Right atrium auricular region (tissue), 2 donors: ENCODE measurements at regions not wholly inside any gene's neighbourhood (a gene's known extent, or its start where the extent isn't known, plus 50 kb on each side); places are given as distances from the start of the nearest gene placed in this dataset.

Source experiments
- DNase-seq: peaks from one replicate; pipeline ENCODE4 v3.0.0-alpha.2; 2019; ENCODE audit warnings: low spot score
- H3K27ac ChIP-seq, 2 donors: fragments of 200-600 bp; sonication (generic); 1 replicate in 1 of 2; 2 replicates in 1 of 2; pipeline ENCODE4 v1.5.1; 2016 to 2019
- H3K27me3 ChIP-seq, 2 donors: fragments of 200-600 bp; sonication (generic); one replicate each; pipeline versions ENCODE4 v1.5.1 to v1.6.0; 2017 to 2019
- H3K36me3 ChIP-seq: fragments of 200-600 bp; sonication (generic); one replicate; pipeline ENCODE4 v1.5.1; 2016
- H3K4me1 ChIP-seq, 2 donors: fragments of 200-600 bp; sonication (generic); one replicate each; pipeline versions ENCODE4 v1.5.1 to v1.6.0; 2017 to 2019
- H3K4me3 ChIP-seq, 2 donors: fragments of 200-600 bp; sonication (generic); 1 replicate in 1 of 2; 2 replicates in 1 of 2; pipeline ENCODE4 v1.5.1; 2017 to 2019; ENCODE audit warnings: mild to moderate bottlenecking in 1 of 2, moderate library complexity in 1 of 2
- H3K9me3 ChIP-seq, 2 donors: fragments of 200-600 bp; sonication (generic); one replicate each; pipeline ENCODE4 v1.5.1; 2019
- TF ChIP-seq, protein P1 (sequence below), 2 donors: fragments of 200-600 bp; sonication (generic); IDR thresholded peaks; one replicate each; pipeline ENCODE4 v1.5.1; 2019; ENCODE audit warnings: antibody characterized with exemption in 2 of 2

DNA sequence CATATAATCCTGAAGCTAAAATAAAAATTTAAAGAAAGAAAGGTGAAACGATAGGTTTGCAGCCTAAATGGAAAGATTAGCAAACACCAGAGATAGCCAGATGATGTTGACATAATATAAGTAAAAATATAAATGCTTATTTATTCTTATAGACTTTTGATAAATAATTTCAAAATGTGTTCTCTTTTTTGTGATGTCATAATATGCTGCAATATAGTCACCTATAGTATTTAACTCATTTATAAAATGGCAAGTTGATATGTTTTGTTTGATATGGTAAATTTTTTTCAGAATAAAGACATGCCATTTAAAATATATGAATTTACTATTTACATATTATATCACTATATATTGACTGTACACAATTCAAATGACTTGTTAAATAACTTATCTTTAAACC lies 813.4 kb downstream of the LRFN5 start:
- TF ChIP-seq, protein P1, sequence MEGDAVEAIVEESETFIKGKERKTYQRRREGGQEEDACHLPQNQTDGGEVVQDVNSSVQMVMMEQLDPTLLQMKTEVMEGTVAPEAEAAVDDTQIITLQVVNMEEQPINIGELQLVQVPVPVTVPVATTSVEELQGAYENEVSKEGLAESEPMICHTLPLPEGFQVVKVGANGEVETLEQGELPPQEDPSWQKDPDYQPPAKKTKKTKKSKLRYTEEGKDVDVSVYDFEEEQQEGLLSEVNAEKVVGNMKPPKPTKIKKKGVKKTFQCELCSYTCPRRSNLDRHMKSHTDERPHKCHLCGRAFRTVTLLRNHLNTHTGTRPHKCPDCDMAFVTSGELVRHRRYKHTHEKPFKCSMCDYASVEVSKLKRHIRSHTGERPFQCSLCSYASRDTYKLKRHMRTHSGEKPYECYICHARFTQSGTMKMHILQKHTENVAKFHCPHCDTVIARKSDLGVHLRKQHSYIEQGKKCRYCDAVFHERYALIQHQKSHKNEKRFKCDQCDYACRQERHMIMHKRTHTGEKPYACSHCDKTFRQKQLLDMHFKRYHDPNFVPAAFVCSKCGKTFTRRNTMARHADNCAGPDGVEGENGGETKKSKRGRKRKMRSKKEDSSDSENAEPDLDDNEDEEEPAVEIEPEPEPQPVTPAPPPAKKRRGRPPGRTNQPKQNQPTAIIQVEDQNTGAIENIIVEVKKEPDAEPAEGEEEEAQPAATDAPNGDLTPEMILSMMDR (IDR thresholded peaks at IDR 0.05): no peak
- H3K9me3 ChIP-seq: no peaks in the 10 kb centered on the region
- no peak for DNase-seq
- H3K36me3 ChIP-seq: no peaks in the 10 kb centered on the region
- H3K4me1 ChIP-seq: no peaks in the 10 kb centered on the region
- no peaks in the 10 kb centered on the region for H3K27me3 ChIP-seq
- H3K4me3 ChIP-seq: no peak overlapping the region
- H3K27ac ChIP-seq: no peak overlapping the region

DNA sequence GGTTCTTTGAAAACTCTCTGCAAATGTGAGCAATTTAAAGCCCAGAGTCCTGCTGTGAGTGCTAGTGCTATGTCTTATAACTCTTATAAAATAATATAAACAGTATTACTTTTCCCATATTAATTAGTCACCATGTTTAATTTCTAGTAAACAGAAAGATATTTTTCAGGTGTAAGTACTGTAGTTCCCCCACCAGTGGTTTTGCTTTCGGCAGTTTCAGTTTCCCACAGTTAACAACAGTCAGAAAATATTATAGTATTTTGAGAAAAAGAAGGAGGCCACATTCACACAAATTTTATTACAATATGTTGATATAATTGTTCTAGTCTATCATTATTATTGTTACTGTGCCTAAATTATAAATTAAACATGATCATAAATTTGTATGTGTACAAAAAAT lies 800.5 kb downstream of the LRFN5 start:
- H3K4me1 ChIP-seq: no peaks in the 10 kb centered on the region
- H3K4me3 ChIP-seq: no peak overlapping the region
- H3K9me3 ChIP-seq: no peaks in the 10 kb centered on the region
- no peaks in the 10 kb centered on the region for H3K36me3 ChIP-seq
- H3K27ac ChIP-seq: no peak overlapping the region
- TF ChIP-seq, protein P1 (IDR thresholded peaks at IDR 0.05): no peak
- H3K27me3 ChIP-seq: no peaks in the 10 kb centered on the region
- DNase-seq: no peak

DNA sequence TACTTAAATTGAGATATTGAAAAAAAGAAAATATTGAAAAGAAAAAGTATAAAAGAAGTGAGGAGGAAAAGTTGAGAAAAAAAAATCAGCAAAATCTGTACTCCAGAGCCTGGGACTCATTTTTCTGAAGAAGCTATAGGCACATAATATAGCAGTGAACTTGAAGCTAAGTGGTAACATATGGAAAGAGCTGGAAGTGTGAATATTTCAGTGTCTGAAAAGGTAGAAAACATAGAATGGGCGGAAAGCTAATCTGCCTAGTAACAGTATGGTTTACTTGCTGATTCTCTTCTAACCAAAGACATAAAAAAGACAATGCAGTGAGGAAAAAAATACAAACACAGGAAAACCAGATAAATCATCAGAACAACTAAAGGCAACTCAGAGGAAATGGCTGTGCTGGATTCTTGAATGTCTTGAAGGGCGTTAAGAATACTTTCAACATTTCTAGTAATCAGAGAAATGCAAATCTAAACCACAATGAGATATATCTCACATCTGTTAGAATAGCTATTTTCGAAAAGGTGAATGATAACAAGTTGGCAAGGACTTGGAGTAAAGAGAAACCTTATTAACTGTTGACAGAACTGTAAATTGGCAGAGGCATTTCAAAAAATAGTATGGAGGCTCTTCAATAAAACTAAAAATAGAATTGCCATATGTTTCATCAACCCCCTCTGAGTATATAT lies 784.6 kb downstream of the LRFN5 start:
- Histone ChIP-seq H3K9me3 (no peaks in the 10 kb centered on the region), H3K36me3 (no peaks in the 10 kb centered on the region), H3K4me1 (no peaks in the 10 kb centered on the region), H3K27me3 (no peaks in the 10 kb centered on the region), H3K27ac (no peak overlapping the region), H3K4me3 (no peak overlapping the region)
- TF ChIP-seq, protein P1 (IDR thresholded peaks at IDR 0.05): no peak
- no peak for DNase-seq

DNA sequence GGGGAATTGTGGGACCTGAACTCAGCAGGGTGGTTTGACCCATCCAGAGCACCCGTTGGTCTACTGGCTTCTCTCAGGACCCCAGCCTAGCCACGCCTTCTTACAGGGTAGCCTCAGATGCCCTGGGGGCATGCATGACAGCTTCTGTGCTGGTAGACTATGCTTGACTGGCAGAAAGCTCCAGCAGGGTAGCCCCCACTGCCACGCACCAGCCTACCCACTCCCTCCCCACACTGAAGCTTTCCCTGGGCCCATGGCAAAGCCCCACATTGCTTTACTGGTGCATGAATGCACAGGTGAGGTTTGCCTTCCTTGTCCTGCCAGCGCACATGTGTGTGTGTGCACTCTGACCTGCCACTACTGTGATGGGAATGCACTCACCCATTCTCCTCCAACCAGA lies 772.2 kb downstream of the LRFN5 start:
- no peaks in the 10 kb centered on the region for H3K27me3 ChIP-seq
- no peak overlapping the region for H3K4me3 ChIP-seq
- no peaks in the 10 kb centered on the region for H3K9me3 ChIP-seq
- H3K27ac ChIP-seq: no peak overlapping the region
- no peaks in the 10 kb centered on the region for H3K36me3 ChIP-seq
- TF ChIP-seq, protein P1 (IDR thresholded peaks at IDR 0.05): no peak
- no peak for DNase-seq
- no peaks in the 10 kb centered on the region for H3K4me1 ChIP-seq

DNA sequence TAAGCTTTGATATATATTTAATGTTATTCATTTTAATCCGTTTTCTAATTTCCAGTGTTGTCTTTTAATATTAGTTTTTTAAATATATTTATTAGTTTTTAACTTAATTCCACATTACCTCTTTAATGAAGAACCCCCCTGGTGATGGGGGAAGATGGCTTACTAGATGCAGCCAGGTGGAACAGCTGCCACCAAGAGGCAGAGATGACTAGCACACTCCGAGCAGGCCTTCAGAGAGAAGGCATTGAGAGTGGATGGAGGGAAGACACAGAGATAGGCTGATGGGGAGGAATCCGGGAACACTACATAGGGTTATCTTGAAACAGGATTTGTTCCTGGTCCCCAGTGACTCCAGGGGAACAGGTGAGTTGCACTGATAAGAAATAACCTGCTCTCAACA lies 771.6 kb downstream of the LRFN5 start:
- no peak overlapping the region for H3K4me3 ChIP-seq
- H3K27ac ChIP-seq: no peak overlapping the region
- TF ChIP-seq, protein P1 (IDR thresholded peaks at IDR 0.05): no peak
- H3K36me3 ChIP-seq: no peaks in the 10 kb centered on the region
- no peaks in the 10 kb centered on the region for H3K4me1 ChIP-seq
- no peaks in the 10 kb centered on the region for H3K9me3 ChIP-seq
- DNase-seq: no peak
- no peaks in the 10 kb centered on the region for H3K27me3 ChIP-seq

DNA sequence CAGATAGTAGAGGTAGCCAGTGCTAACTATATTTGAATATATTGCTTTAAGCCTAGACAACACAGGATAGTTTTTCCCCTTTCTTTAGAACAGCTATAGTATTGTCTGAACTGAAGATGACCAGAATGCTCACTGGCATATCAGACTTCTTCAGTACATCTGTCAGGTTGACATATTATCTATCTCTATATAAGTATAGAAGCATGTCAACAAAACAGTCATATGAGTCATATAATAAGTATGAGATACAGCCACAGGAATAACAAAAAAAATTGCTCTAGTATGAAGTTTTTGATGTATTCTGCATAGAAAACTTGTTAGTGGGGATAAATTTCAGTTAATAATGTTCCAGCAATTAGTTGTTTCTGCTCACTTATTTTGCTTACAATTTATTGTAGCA lies 767.7 kb downstream of the LRFN5 start:
- Histone ChIP-seq H3K4me1 (no peaks in the 10 kb centered on the region), H3K27ac (no peak overlapping the region), H3K36me3 (no peaks in the 10 kb centered on the region), H3K4me3 (no peak overlapping the region), H3K27me3 (no peaks in the 10 kb centered on the region), H3K9me3 (no peaks in the 10 kb centered on the region)
- TF ChIP-seq, protein P1 (IDR thresholded peaks at IDR 0.05): no peak
- no peak for DNase-seq
